Amniotic stem cell (primary cell): ENCODE measurements at regions not wholly inside any gene's neighbourhood (a gene's known extent, or its start where the extent isn't known, plus 50 kb on each side); places are given as distances from the start of the nearest gene placed in this dataset.

Source experiments
- DNase-seq: peaks from one replicate; lab custom pipeline; 2025; lab: John Stamatoyannopoulos, UW

- DNase-seq, result no peak
Measured at GRCh38 chrX:39144956-39145355, 343.7 kb downstream of the MID1IP1 start.

GRCh38 chrX:39145859-39146258 lies 344.6 kb downstream of the MID1IP1 start:
- DNase-seq, result no peak

- DNase-seq, result no peak
Measured at GRCh38 chrX:39149761-39150160, 348.5 kb downstream of the MID1IP1 start.

GRCh38 chrX:39150220-39150619 lies 349.0 kb downstream of the MID1IP1 start:
- DNase-seq, result no peak

- no peak for DNase-seq
Measured at GRCh38 chrX:39150621-39151020, 349.4 kb downstream of the MID1IP1 start.

GRCh38 chrX:39152106-39152649 lies 350.9 kb downstream of the MID1IP1 start:
- no peak for DNase-seq

- no peak for DNase-seq
Measured at GRCh38 chrX:39156051-39156450, 354.8 kb downstream of the MID1IP1 start.

GRCh38 chrX:39157006-39157405 lies 355.7 kb downstream of the MID1IP1 start:
- DNase-seq, result no peak

- no peak for DNase-seq
Measured at GRCh38 chrX:39157796-39158195, 356.5 kb downstream of the MID1IP1 start.

- peak; percentile 12 for DNase-seq
Measured at GRCh38 chrX:39158801-39159657, 357.8 kb downstream of the MID1IP1 start.

GRCh38 chrX:39159921-39160507 lies 358.8 kb downstream of the MID1IP1 start:
- DNase-seq, result no peak

GRCh38 chrX:39161611-39162255 lies 360.5 kb downstream of the MID1IP1 start:
- no peak for DNase-seq

- no peak for DNase-seq
Measured at GRCh38 chrX:39162322-39162735, 361.1 kb downstream of the MID1IP1 start.

GRCh38 chrX:39163581-39164126 lies 362.4 kb downstream of the MID1IP1 start:
- DNase-seq, result no peak

GRCh38 chrX:39164212-39164611 lies 363.0 kb downstream of the MID1IP1 start:
- DNase-seq, result no peak

GRCh38 chrX:39165185-39165584 lies 363.9 kb downstream of the MID1IP1 start:
- no peak for DNase-seq

GRCh38 chrX:39165773-39166172 lies 364.5 kb downstream of the MID1IP1 start:
- DNase-seq, result no peak

GRCh38 chrX:39167791-39168190 lies 366.5 kb downstream of the MID1IP1 start:
- no peak for DNase-seq

- no peak for DNase-seq
Measured at GRCh38 chrX:39168609-39169008, 367.4 kb downstream of the MID1IP1 start.

GRCh38 chrX:39169976-39170375 lies 368.7 kb downstream of the MID1IP1 start:
- DNase-seq, result no peak

- no peak for DNase-seq
Measured at GRCh38 chrX:39170464-39170863, 369.2 kb downstream of the MID1IP1 start.

GRCh38 chrX:39171686-39172085 lies 370.4 kb downstream of the MID1IP1 start:
- no peak for DNase-seq
